ENCODE measurements at regions not wholly inside any gene's neighbourhood (a gene's known extent, or its start where the extent isn't known, plus 50 kb on each side); places are given as distances from the start of the nearest gene placed in this dataset.
"Not testable (repeated sequence)": the region's sequence is repeated elsewhere in the genome, so short reads cannot be mapped to it uniquely, and the experiment has no call there.

- DNase-seq, result no peak
Observed at GRCh38 chr11:87529486-87529885, 491.8 kb downstream of the TMEM135 start.

DNA sequence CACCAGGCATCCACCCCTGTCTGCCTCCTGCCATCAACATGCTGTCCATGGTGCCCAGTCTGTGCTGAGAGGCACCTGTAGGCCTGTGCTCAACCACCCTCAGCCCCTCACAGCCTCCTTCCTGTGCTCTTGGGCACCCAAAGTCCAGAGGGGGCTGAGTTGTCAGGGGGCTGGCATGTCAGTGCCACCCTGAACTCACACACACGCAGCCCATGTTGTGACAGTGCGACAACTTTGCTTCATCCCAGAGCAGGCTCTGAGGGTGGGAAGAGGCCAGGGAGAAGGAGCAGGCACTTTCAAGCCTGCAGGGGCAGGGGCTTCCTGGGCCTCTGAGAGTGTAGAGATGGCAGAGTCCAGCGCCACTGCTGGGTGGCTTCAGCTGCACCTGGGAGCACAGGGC lies 491.0 kb downstream of the TMEM135 start:
- no peak for DNase-seq

- DNase-seq, result no peak
Observed at GRCh38 chr11:87523276-87523675, 485.5 kb downstream of the TMEM135 start.

GRCh38 chr11:87518266-87518665 lies 480.5 kb downstream of the TMEM135 start:
- no peak for DNase-seq

DNA sequence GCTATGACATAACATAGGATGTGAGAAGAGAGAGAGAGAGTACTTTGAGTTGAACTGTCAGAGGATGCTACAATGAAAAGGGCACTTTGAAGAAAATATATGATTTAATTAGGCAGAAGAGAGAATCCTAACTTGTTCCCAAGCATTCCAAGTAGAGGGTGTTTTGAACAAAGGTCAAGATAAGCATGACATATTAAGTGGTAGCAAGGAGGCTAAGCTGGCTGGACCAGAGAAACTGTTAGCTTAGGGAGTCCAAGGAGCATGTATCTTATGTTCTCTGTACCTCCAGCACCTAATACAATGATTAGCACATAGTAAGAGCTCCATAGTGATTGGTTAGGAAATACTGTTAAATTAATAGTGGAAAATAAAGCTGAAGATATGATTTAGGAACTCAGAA lies 479.6 kb downstream of the TMEM135 start:
- no peak for DNase-seq

- DNase-seq, result not testable (repeated sequence)
Observed at GRCh38 chr11:87507722-87508121, 470.0 kb downstream of the TMEM135 start.

DNA sequence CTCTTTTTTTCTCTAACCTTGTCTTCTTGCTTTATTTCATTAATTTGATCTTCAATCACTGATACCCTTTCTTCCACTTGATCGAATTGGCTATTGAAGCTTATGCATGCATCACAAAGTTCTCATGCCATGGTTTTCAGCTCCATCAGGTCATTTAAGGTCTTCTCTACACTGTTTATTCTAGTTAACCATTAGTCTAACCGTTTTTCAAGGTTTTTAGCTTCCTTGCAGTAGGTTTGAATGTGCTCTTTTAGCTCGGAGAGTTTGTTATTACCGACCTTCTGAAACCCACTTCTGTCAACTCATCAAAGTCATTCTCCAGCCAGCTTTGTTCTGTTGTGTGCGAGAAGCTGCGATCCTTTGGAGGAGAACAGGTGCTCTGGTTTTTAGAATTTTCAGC lies 469.2 kb downstream of the TMEM135 start:
- not testable (repeated sequence) for DNase-seq

GRCh38 chr11:87501388-87501787 lies 463.7 kb downstream of the TMEM135 start:
- no peak for DNase-seq

DNA sequence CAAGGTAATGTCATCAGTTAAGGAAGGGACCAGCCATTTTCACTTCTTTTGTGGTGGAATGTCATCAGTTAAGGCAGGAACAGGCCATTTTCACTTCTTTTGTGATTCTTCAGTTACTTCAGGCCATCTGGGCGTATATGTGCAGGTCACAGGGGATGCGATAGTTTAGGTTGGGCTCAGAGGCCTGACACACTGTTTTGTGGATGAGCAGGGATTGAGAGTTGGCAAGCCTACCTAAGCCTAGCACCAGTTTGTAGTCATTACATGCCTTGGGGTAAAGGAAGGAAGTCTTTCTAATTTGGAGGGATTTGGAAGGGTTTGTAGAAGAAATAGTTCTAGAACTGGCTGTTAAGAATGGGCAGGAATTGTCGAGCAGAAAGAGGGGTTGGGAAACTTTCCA lies 457.2 kb downstream of the TMEM135 start:
- not testable (repeated sequence) for DNase-seq

DNA sequence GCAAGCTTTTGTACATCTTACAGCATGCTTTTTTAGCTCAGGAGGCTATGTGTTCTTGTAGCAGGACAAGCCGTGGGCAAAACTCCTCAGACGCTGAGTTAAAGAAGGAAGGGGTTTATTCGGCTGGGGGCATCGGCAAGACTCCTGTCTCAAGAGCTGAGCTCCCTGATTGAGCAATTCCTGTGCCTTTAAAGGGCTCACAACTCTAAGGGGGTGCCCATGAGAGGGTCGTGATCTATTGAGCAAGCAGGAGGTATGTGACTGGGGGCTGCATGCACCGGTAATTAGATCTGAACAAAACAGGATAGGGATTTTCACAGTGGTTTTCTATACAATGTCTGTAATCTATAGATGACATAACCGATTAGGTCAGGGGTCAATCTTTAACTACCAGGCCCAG lies 456.3 kb downstream of the TMEM135 start:
- not testable (repeated sequence) for DNase-seq

DNA sequence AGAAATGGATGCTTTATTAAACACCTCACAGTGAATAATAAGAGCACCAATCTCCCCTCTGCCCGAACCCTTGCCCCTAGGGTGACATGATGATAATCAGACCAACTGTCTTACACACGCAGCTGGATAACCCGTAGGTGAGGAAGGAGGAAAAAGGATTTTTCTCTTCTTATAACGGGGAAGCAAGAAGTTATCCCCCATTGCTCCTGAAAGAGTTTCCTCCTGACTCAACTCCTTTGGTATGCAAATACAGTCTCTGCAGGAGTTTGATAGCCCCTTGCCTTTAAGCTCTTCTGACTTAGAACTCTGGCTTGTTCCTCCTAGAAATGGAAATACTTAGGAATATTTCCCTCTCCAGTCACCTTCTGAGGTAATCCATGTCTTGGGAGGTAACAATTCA lies 455.8 kb downstream of the TMEM135 start:
- DNase-seq, result no peak

GRCh38 chr11:87491381-87491780 lies 453.6 kb downstream of the TMEM135 start:
- no peak for DNase-seq

- DNase-seq, result no peak
Observed at GRCh38 chr11:87490671-87491070, 452.9 kb downstream of the TMEM135 start.

GRCh38 chr11:87484566-87484965 lies 446.8 kb downstream of the TMEM135 start:
- no peak for DNase-seq

GRCh38 chr11:87477321-87477720 lies 439.6 kb downstream of the TMEM135 start:
- DNase-seq, result no peak

DNA sequence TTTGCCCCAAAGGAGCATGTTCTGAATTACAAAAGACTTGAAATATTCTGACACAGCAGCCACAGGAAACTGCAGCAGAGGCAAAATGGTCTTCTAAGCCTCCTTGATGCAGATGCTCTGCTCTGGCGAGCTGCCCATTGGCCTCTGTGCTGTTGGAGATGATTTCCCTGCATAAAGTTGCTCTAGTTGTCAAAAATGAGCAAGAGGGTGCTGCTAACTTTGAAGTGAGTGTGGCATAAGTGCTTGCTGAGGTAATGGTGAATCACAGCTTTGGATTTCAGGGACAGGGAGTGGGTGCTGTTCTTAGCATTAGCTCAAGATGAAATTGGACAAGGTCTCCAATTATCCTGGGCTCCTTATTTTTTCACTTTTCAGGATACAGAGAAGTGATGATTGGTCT lies 435.4 kb downstream of the TMEM135 start:
- DNase-seq, result no peak

DNA sequence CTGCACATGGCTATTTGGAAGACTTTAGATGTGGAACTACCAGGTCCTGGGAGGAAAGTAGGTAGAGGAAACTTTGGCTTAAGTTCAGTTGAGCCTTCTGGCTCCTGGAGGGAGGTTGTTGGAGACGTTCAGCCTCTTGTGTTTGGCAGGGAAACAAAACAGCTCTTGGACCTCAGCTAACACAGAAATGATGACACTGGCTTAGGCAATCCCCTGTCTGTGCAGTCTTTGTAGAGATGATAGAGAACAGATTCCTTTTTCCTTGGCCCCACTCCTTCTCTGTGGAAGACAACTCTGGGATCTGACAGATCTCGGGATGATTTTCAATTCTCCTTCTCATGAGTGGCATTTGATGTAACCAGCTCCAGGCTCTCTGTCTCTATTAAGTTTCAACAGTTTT lies 428.5 kb downstream of the TMEM135 start:
- DNase-seq, result no peak

- DNase-seq, result no peak
Observed at GRCh38 chr11:87465716-87466115, 428.0 kb downstream of the TMEM135 start.

DNA sequence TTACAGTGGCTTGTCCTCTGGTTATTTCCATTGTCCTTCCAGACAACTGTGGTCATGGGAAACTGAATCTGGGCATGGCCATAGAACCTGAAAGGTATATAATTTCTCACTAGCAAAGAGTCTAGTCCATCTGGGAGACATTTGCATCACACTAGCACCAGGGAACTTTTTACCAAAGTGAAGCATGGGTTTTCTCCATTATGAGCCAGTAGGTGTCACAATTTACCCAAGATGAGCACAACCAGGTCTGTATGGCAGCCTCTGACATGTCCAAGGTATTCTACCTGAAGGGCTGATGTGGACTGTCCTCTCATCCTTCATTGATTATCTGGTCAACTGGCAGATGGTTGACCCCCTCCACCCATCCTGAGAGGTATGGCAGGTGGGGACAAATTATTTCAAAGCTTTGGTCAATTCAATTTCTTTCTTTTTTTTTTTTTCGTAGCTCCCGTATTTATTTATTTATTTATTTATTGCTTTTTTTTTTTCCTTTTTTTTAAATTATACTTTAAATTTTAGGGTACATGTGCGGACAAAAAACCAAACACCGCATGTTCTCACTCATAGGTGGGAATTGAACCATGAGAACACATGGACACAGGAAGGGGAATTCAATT lies 425.9 kb downstream of the TMEM135 start:
- no peak for DNase-seq

DNA sequence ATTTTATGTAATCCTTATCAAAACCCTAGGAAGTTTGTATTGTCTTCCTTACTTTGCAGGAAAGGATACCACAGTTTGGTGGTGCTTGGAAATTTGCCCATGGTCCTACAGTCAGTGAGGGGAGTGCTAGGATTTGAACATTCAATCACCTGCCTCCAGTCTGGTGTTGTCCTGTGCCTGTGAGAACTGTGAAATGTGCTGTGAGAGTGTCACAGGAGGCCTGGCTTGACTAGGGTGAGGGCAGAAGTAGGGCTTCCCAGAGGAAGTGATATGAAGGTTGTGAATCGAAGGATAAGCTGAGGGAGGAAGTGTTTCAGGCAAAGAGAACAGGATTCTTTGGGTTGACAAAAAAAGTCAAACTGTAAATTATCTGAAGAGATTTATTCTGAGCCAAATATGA lies 424.4 kb downstream of the TMEM135 start:
- DNase-seq, result no peak

- no peak for DNase-seq
Observed at GRCh38 chr11:87460842-87461637, 423.3 kb downstream of the TMEM135 start.

DNA sequence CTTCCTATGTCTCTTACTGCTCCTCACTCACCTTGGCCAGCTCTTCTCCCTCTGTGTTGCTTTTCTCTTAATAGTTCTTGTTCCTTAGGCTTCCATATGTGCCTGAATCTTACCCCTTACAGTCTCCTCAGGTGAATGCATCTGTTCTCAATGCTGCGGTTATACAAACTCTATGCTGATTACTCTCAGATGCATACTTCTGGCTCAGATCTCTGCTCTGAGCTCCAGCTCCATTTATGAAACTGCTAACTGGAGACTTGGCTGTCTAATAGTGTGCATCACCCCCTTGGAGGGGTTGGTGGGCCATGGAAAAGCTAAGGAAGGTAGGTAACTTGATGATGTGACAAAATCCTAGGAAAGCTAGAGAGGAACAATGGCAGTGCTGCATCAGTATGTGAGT lies 422.5 kb downstream of the TMEM135 start:
- no peak for DNase-seq

DNA sequence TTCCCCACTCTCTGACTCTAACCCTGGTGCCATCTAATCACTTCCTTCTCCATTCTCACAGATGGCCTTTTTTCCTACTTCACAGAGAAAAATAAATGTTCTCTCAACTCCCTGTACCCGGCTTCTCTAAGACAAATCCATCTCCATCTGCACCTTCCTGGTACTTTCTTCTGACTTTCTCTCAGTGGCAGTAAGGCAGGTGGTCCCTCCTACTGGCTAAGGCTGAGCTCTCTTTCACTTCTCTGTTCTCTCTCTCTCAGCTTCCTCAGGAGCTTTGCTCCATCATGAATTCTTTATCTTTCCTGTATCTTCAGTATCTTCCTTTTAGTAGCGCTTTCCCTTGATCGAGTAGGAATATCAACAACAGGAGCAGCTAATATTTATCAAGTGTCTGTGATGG lies 421.6 kb downstream of the TMEM135 start:
- DNase-seq, result no peak

GRCh38 chr11:87456499-87456898 lies 418.8 kb downstream of the TMEM135 start:
- DNase-seq, result no peak

- no peak for DNase-seq
Observed at GRCh38 chr11:87455180-87455579, 417.4 kb downstream of the TMEM135 start.
